ENCODE measurements at regions not wholly inside any gene's neighbourhood (a gene's known extent, or its start where the extent isn't known, plus 50 kb on each side); places are given as distances from the start of the nearest gene placed in this dataset.
"Not testable (repeated sequence)": the region's sequence is repeated elsewhere in the genome, so short reads cannot be mapped to it uniquely, and the experiment has no call there.

- DNase-seq; H3K36me3 Mint-ChIP-seq (ENCODE audit: low read depth); H3K9me3 Mint-ChIP-seq; H3K27ac Mint-ChIP-seq: not testable (repeated sequence)
- H3K27me3 Mint-ChIP-seq (ENCODE audit: low read depth, poor library complexity), result peaks cover 37% of the 10 kb centered on the region
- H3K4me3 Mint-ChIP-seq, result peak overlapping the region; percentile 46
- peaks cover 12% of the 10 kb centered on the region for H3K4me1 Mint-ChIP-seq
Measured at GRCh38 chr7:97928844-97929243, 56.6 kb upstream of the ASNS start.

- peaks cover 37% of the 10 kb centered on the region for H3K27me3 Mint-ChIP-seq (ENCODE audit: low read depth, poor library complexity)
- peak; percentile 53 for TF ChIP-seq CTCF (IDR thresholded peaks at IDR 0.05)
- peak overlapping the region; percentile 79 for H3K4me3 Mint-ChIP-seq
- not testable (repeated sequence) for H3K36me3 Mint-ChIP-seq (ENCODE audit: low read depth); H3K27ac Mint-ChIP-seq; H3K9me3 Mint-ChIP-seq
- peak; percentile 92 for DNase-seq
- peaks cover 12% of the 10 kb centered on the region for H3K4me1 Mint-ChIP-seq
Measured at GRCh38 chr7:97927790-97928748, 55.9 kb upstream of the ASNS start.

All from nephron progenitor cell (in vitro differentiated cells).